Brain microvascular endothelial cell (primary cell): ENCODE measurements at regions not wholly inside any gene's neighbourhood (a gene's known extent, or its start where the extent isn't known, plus 50 kb on each side); places are given as distances from the start of the nearest gene placed in this dataset.

Experiments used
- DNase-seq: peaks from one replicate; pipeline ENCODE4 v3.0.0-alpha.2; 2020
- H3K27ac ChIP-seq: fragments of 250-450 bp; sonication (Bioruptor Pico); 2 replicates; pipeline ENCODE4 v1.5.1; 2020; ENCODE audit warnings: mild to moderate bottlenecking, moderate library complexity
- H3K27me3 ChIP-seq: fragments of 250-450 bp; sonication (Bioruptor Pico); replicated peaks from 2 replicates; pipeline ENCODE4 v1.5.1; 2020; ENCODE audit warnings: mild to moderate bottlenecking
- H3K36me3 ChIP-seq: fragments of 250-450 bp; sonication (Bioruptor Pico); replicated peaks from 2 replicates; pipeline ENCODE4 v1.5.1; 2020; ENCODE audit warnings: mild to moderate bottlenecking
- H3K4me3 ChIP-seq: 2 replicates; pipeline ENCODE4 v1.5.1; 2011; ENCODE audit warnings: low read depth, mild to moderate bottlenecking, control low read depth, low read length, moderate library complexity
- in situ Hi-C: cut with HindIII; loops from 2 replicates; pipeline ENCODE4 v1.10.0; 2017; ENCODE audit warnings: low sequenced_read_pairs, low pct_ligation_motif_present
- TF ChIP-seq, protein P1 (sequence below): IDR thresholded peaks from 2 replicates; pipeline ENCODE4 v1.5.1; 2011; ENCODE audit warnings: low read depth, mild to moderate bottlenecking, moderate library complexity, low read length, control low read depth, inconsistent platforms; ENCODE audit errors: missing control alignments

DNA sequence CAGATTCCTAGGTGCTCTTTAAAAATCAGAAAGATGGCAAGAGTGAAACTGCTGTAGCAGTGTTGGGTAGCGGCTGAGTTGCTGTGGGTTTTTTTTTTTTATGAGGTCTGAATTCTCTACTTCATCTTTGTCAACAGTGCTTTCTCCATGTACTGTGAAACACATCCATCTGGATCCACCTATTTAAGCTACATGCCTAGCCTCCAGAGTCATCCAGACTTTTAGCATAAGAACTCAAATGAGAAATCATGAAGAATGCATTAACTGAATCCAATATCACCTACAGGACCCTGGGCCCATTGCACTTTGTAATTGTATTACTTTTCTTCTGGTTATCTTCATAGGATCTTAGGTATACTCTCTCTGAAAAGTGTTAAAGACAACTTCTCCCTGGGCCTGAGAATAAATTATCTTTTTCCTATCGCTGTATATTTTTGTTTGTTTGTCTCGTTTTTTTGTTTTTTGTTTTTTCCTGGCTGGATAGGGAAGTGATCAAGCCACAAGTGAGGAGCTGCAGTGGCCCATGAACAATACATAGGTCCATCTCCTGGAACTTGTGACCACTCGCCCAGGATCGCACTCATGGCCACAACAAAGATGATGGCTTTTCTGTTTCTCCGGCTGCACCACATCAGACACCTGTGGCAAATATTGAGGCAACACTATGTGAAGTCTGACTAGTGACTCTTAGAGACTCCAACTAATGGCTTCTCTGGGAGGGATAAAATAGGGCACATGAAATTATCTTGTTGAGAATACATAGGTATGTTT is 609.9 kb upstream of the AGTR1 start:
- H3K36me3 ChIP-seq = no peaks in the 10 kb centered on the region
- H3K27me3 ChIP-seq = no peaks in the 10 kb centered on the region
- TF ChIP-seq, protein P1, sequence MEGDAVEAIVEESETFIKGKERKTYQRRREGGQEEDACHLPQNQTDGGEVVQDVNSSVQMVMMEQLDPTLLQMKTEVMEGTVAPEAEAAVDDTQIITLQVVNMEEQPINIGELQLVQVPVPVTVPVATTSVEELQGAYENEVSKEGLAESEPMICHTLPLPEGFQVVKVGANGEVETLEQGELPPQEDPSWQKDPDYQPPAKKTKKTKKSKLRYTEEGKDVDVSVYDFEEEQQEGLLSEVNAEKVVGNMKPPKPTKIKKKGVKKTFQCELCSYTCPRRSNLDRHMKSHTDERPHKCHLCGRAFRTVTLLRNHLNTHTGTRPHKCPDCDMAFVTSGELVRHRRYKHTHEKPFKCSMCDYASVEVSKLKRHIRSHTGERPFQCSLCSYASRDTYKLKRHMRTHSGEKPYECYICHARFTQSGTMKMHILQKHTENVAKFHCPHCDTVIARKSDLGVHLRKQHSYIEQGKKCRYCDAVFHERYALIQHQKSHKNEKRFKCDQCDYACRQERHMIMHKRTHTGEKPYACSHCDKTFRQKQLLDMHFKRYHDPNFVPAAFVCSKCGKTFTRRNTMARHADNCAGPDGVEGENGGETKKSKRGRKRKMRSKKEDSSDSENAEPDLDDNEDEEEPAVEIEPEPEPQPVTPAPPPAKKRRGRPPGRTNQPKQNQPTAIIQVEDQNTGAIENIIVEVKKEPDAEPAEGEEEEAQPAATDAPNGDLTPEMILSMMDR = no peak
- H3K4me3 ChIP-seq = no peak overlapping the region
- in situ Hi-C loops = loop anchor here (25.0 kb wide), 1 partner anchor 675 kb away; the partner anchor contains the start of genes ZIC1 and ZIC4
- no peak for DNase-seq
- H3K27ac ChIP-seq = no peak overlapping the region

DNA sequence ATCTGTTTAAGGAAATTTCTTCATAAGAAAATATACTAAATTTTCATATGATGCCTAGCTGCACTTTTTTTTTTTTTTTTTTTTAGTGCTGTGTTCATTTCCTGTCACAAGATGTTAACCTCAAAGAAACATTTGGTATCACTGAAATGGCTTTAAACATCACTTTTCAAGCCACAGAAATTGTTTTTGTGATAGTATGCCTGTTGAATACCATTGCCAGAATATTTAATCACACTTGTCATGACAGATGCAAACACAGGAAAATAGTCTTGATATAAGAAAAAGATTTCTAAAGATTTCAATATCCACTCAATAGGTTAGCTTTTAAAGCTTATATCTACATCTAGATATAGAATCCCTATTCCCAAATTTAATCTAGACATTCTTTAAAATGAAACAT is 608.5 kb upstream of the AGTR1 start:
- TF ChIP-seq, protein P1 = no peak
- in situ Hi-C loops = loop anchor here (25.0 kb wide), 1 partner anchor 677 kb away; the partner anchor contains the start of genes ZIC1 and ZIC4
- no peaks in the 10 kb centered on the region for H3K36me3 ChIP-seq
- no peak for DNase-seq
- no peaks in the 10 kb centered on the region for H3K27me3 ChIP-seq
- H3K4me3 ChIP-seq = no peak overlapping the region
- no peak overlapping the region for H3K27ac ChIP-seq

DNA sequence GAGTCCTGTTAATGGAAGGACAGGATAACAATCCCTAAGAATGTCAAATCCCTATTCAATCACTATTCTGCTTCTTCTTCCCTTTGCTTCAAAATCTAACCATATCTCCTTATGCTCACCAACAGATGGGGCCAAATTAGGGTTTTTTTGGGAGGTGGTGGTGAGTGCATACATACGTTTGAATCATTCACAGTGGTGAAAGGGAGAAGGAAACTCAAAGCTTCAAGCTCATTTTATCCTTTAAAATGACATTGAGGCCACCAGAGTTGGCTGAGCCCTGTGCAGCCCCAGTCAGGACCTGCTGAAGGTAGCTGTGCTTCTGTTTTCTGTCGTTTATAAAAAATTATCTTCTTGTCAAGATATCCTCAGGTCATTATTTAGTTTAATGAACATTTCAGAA is 607.5 kb upstream of the AGTR1 start:
- TF ChIP-seq, protein P1 = no peak
- H3K27ac ChIP-seq = no peak overlapping the region
- DNase-seq = no peak
- H3K36me3 ChIP-seq = no peaks in the 10 kb centered on the region
- H3K27me3 ChIP-seq = no peaks in the 10 kb centered on the region
- in situ Hi-C loops = loop anchor here (25.0 kb wide), 1 partner anchor 678 kb away; the partner anchor contains the start of genes ZIC1 and ZIC4
- H3K4me3 ChIP-seq = no peak overlapping the region

DNA sequence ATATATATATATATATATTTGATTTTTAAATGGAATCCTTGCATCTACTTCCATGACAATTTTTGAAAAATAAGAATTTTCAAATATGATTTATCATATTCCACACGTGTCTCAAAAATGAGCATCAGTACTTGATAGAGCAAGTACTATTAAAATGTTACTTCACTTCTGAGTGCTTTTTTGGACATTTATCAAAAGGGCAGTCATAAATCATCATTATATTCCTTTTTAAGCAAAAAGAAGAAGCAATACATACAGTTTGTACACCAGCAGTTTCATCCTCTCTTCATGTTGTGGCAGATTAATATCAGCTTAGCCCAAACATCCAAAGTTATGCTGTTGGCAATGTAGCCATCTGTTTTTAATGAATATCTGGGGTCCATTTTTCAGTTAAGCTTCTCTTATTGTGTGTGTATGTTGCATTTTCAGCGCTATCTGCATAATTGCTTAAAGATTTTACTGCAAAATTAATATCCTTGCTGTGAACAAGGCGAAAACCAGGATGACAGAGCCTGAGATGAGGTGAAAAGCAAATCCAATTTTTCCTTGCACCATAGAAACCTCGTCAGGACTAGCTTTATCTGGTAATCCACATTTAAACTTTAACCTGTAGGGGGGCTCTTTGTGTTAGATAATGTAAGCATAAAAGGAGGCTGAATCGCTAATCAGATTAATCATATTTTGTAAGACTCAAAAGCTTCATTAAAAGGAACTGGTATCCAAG is 604.9 kb upstream of the AGTR1 start:
- no peak for DNase-seq
- TF ChIP-seq, protein P1 = no peak

DNA sequence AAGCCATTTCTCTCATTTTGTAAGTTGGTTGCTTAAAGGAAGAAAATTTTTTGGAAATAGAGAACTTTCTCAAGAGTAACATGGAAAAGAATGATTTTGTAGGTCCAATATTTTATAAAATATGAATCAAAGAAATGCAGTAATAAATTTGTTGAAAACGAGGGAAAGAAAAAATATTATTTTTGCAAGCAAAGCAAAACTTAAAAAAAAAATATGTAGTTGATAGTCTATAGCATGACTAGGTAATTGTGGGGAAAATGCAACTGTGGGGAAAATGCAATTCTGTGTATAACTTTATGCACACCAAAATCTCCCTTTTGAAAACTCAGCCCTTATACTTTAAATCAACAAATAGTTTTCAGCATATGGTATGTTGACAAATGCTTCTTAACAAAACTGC is 604.0 kb upstream of the AGTR1 start:
- in situ Hi-C loops = loop anchor here (25.0 kb wide), 1 partner anchor 681 kb away; the partner anchor contains the start of genes ZIC1 and ZIC4
- DNase-seq = no peak

More for the DNA sequence above, 604.9 kb upstream of the AGTR1 start:
- in situ Hi-C loops = loop anchor here (25.0 kb wide), 1 partner anchor 680 kb away; the partner anchor contains the start of genes ZIC1 and ZIC4
- Histone ChIP-seq H3K4me3 (no peak overlapping the region), H3K36me3 (no peaks in the 10 kb centered on the region), H3K27ac (no peak overlapping the region), H3K27me3 (no peaks in the 10 kb centered on the region)

More for the DNA sequence above, 604.0 kb upstream of the AGTR1 start:
- no peaks in the 10 kb centered on the region for H3K27me3 ChIP-seq
- TF ChIP-seq, protein P1 = no peak
- no peak overlapping the region for H3K4me3 ChIP-seq
- no peak overlapping the region for H3K27ac ChIP-seq
- H3K36me3 ChIP-seq = no peaks in the 10 kb centered on the region
